ENCODE measurements at regions not wholly inside any gene's neighbourhood (a gene's known extent, or its start where the extent isn't known, plus 50 kb on each side); places are given as distances from the start of the nearest gene placed in this dataset.

- H3K4me3 Mint-ChIP-seq, result no peak overlapping the region
- DNase-seq, result no peak
- H3K4me1 Mint-ChIP-seq, result peaks cover 11% of the 10 kb centered on the region
- no peak for TF ChIP-seq CTCF (IDR thresholded peaks at IDR 0.05)
- H3K36me3 Mint-ChIP-seq (ENCODE audit: low read depth), result no peaks in the 10 kb centered on the region
- H3K27me3 Mint-ChIP-seq (ENCODE audit: low read depth, poor library complexity), result no peaks in the 10 kb centered on the region
- no peaks in the 10 kb centered on the region for H3K9me3 Mint-ChIP-seq
- H3K27ac Mint-ChIP-seq, result peak overlapping the region; percentile 42
Observed at GRCh38 chr4:37763831-37764230, 62.7 kb upstream of the PGM2 start.

- no peak for DNase-seq
- Mint-ChIP-seq H3K27me3 (ENCODE audit: low read depth, poor library complexity) (no peaks in the 10 kb centered on the region), H3K36me3 (ENCODE audit: low read depth) (no peaks in the 10 kb centered on the region), H3K9me3 (no peaks in the 10 kb centered on the region), H3K4me1 (peaks cover 11% of the 10 kb centered on the region), H3K4me3 (no peak overlapping the region), H3K27ac (peak overlapping the region; percentile 78)
- TF ChIP-seq CTCF (IDR thresholded peaks at IDR 0.05), result no peak
Observed at GRCh38 chr4:37762991-37763368, 63.5 kb upstream of the PGM2 start.

- H3K27ac Mint-ChIP-seq, result peak overlapping the region; percentile 78
- no peak for TF ChIP-seq CTCF (IDR thresholded peaks at IDR 0.05)
- DNase-seq, result no peak
- no peaks in the 10 kb centered on the region for H3K27me3 Mint-ChIP-seq (ENCODE audit: low read depth, poor library complexity)
- no peak overlapping the region for H3K4me3 Mint-ChIP-seq
- H3K9me3 Mint-ChIP-seq, result no peaks in the 10 kb centered on the region
- H3K4me1 Mint-ChIP-seq, result peaks cover 11% of the 10 kb centered on the region
- no peaks in the 10 kb centered on the region for H3K36me3 Mint-ChIP-seq (ENCODE audit: low read depth)
Observed at GRCh38 chr4:37762294-37762990, 64.0 kb upstream of the PGM2 start.

- no peak for DNase-seq
- Mint-ChIP-seq H3K27me3 (ENCODE audit: low read depth, poor library complexity) (peaks cover 3% of the 10 kb centered on the region), H3K9me3 (no peaks in the 10 kb centered on the region), H3K4me3 (no peak overlapping the region), H3K36me3 (ENCODE audit: low read depth) (no peaks in the 10 kb centered on the region), H3K4me1 (peaks cover 11% of the 10 kb centered on the region), H3K27ac (no peak overlapping the region)
- TF ChIP-seq CTCF (IDR thresholded peaks at IDR 0.05), result no peak
Observed at GRCh38 chr4:37760840-37761239, 65.6 kb upstream of the PGM2 start.

DNA sequence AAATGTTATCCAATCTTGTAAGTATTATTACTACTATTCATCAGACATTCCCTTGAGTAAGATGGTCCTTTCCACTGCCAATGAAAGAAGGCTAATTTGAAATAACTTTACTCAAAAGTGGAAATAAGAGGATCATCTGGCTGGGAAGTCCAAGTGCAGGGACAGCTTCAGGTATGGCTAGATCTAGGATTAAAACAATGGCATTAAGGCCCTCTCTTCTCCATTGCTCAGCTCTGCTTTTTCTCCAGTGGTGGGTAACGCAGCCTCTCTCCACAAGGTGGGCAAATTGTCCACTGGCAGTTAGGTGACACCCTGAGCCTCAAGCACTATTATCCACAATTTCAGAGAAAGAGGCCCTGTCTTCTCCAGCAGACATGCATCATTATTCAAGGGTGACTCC lies 66.7 kb upstream of the PGM2 start:
- no peaks in the 10 kb centered on the region for H3K9me3 Mint-ChIP-seq
- no peak overlapping the region for H3K27ac Mint-ChIP-seq
- peaks cover 11% of the 10 kb centered on the region for H3K4me1 Mint-ChIP-seq
- peaks cover 3% of the 10 kb centered on the region for H3K27me3 Mint-ChIP-seq (ENCODE audit: low read depth, poor library complexity)
- H3K36me3 Mint-ChIP-seq (ENCODE audit: low read depth), result no peaks in the 10 kb centered on the region
- no peak for TF ChIP-seq CTCF (IDR thresholded peaks at IDR 0.05)
- no peak overlapping the region for H3K4me3 Mint-ChIP-seq
- no peak for DNase-seq

- peaks cover 20% of the 10 kb centered on the region for H3K4me1 Mint-ChIP-seq
- H3K27me3 Mint-ChIP-seq (ENCODE audit: low read depth, poor library complexity), result peaks cover 3% of the 10 kb centered on the region
- DNase-seq, result no peak
- H3K9me3 Mint-ChIP-seq, result no peaks in the 10 kb centered on the region
- no peak for TF ChIP-seq CTCF (IDR thresholded peaks at IDR 0.05)
- no peak overlapping the region for H3K27ac Mint-ChIP-seq
- H3K36me3 Mint-ChIP-seq (ENCODE audit: low read depth), result no peaks in the 10 kb centered on the region
- no peak overlapping the region for H3K4me3 Mint-ChIP-seq
Observed at GRCh38 chr4:37758226-37758625, 68.3 kb upstream of the PGM2 start.

Data from nephron progenitor cell (in vitro differentiated cells).